Lower lobe of right lung (tissue), 2 donors: ENCODE measurements at regions not wholly inside any gene's neighbourhood (a gene's known extent, or its start where the extent isn't known, plus 50 kb on each side); places are given as distances from the start of the nearest gene placed in this dataset.
"Not testable (repeated sequence)": the region's sequence is repeated elsewhere in the genome, so short reads cannot be mapped to it uniquely, and the experiment has no call there.

Source experiments
- ATAC-seq, 2 donors: fragments of 200-7000 bp; cut with Tn5 transposase; one replicate each; pipeline ENCODE4 v1.9.1; 2020 to 2022; ENCODE audit warnings: mild to moderate bottlenecking in 2 of 2, moderate library complexity in 2 of 2
- DNase-seq: peaks from one replicate; pipeline ENCODE4 v3.0.0-alpha.2; 2020
- H3K27ac ChIP-seq: fragments of 200-600 bp; one replicate; pipeline ENCODE4 v1.8.0; 2022
- H3K27me3 ChIP-seq: fragments of 200-600 bp; one replicate; pipeline ENCODE4 v1.8.0; 2022; ENCODE audit warnings: low read depth
- H3K36me3 ChIP-seq: fragments of 200-600 bp; one replicate; pipeline ENCODE4 v1.8.0; 2022; ENCODE audit warnings: mild to moderate bottlenecking
- H3K4me1 ChIP-seq: fragments of 200-600 bp; one replicate; pipeline ENCODE4 v1.8.0; 2022
- H3K4me3 ChIP-seq: fragments of 200-600 bp; one replicate; pipeline ENCODE4 v1.8.0; 2022; ENCODE audit warnings: mild to moderate bottlenecking
- H3K9me3 ChIP-seq: fragments of 200-600 bp; one replicate; pipeline ENCODE4 v1.8.0; 2022
- intact Hi-C: fragments of 100-400 bp; cut with DNase I; formaldehyde crosslinking; loops from one replicate; pipeline ENCODE4 v1.11.0; 2022
- donor health status: DM: no; HTN: yes; CAD: no; lungs with severe emphysema.

GRCh38 chr5:21494033-21494432, 1359.1 kb downstream of the CDH12 start:
- H3K27ac ChIP-seq, H3K27me3 ChIP-seq, H3K4me1 ChIP-seq, H3K9me3 ChIP-seq, H3K4me3 ChIP-seq, intact Hi-C loops, ATAC-seq, DNase-seq: not testable (repeated sequence)
- H3K36me3 ChIP-seq: peaks cover 31% of the 10 kb centered on the region

GRCh38 chr5:21491182-21491581, 1362.0 kb downstream of the CDH12 start:
- H3K27me3 ChIP-seq, intact Hi-C loops, H3K4me3 ChIP-seq, ATAC-seq, H3K27ac ChIP-seq, H3K9me3 ChIP-seq, H3K4me1 ChIP-seq, DNase-seq: not testable (repeated sequence)
- peaks cover 22% of the 10 kb centered on the region for H3K36me3 ChIP-seq

GRCh38 chr5:21488828-21489227, 1364.3 kb downstream of the CDH12 start:
- H3K4me1 ChIP-seq, H3K4me3 ChIP-seq, H3K27me3 ChIP-seq, ATAC-seq, intact Hi-C loops, H3K9me3 ChIP-seq, H3K27ac ChIP-seq, DNase-seq: not testable (repeated sequence)
- H3K36me3 ChIP-seq: peaks cover 18% of the 10 kb centered on the region

GRCh38 chr5:21485458-21486000, 1367.6 kb downstream of the CDH12 start:
- not testable (repeated sequence) for H3K4me3 ChIP-seq

GRCh38 chr5:21484498-21484889, 1368.7 kb downstream of the CDH12 start:
- intact Hi-C loops, H3K27me3 ChIP-seq, DNase-seq, H3K4me1 ChIP-seq, ATAC-seq, H3K4me3 ChIP-seq, H3K9me3 ChIP-seq, H3K27ac ChIP-seq: not testable (repeated sequence)
- peaks cover 20% of the 10 kb centered on the region for H3K36me3 ChIP-seq

More at GRCh38 chr5:21485458-21486000, 1367.6 kb downstream of the CDH12 start:
- H3K27me3 ChIP-seq, ATAC-seq, DNase-seq, H3K27ac ChIP-seq, intact Hi-C loops, H3K9me3 ChIP-seq, H3K4me1 ChIP-seq: not testable (repeated sequence)
- H3K36me3 ChIP-seq: peaks cover 14% of the 10 kb centered on the region

- peaks cover 24% of the 10 kb centered on the region for H3K36me3 ChIP-seq
- H3K27me3 ChIP-seq, DNase-seq, ATAC-seq, H3K4me1 ChIP-seq, H3K27ac ChIP-seq, intact Hi-C loops, H3K9me3 ChIP-seq, H3K4me3 ChIP-seq: not testable (repeated sequence)
Measured at GRCh38 chr5:21483790-21484497, 1369.2 kb downstream of the CDH12 start.

- ATAC-seq, H3K27ac ChIP-seq, H3K4me1 ChIP-seq, intact Hi-C loops, H3K4me3 ChIP-seq, H3K27me3 ChIP-seq, H3K9me3 ChIP-seq: not testable (repeated sequence)
- DNase-seq: peak; percentile 56
- peaks cover 24% of the 10 kb centered on the region for H3K36me3 ChIP-seq
Measured at GRCh38 chr5:21482983-21483650, 1370.0 kb downstream of the CDH12 start.

- H3K27ac ChIP-seq, intact Hi-C loops, H3K4me1 ChIP-seq, ATAC-seq, H3K4me3 ChIP-seq, H3K9me3 ChIP-seq, H3K27me3 ChIP-seq: not testable (repeated sequence)
- peak; percentile 55 for DNase-seq
- peaks cover 24% of the 10 kb centered on the region for H3K36me3 ChIP-seq
Measured at GRCh38 chr5:21482522-21482921, 1370.6 kb downstream of the CDH12 start.

- DNase-seq: peak; percentile 53
- H3K4me1 ChIP-seq, H3K4me3 ChIP-seq, H3K9me3 ChIP-seq, H3K27me3 ChIP-seq, ATAC-seq, H3K27ac ChIP-seq, intact Hi-C loops: not testable (repeated sequence)
- H3K36me3 ChIP-seq: peaks cover 24% of the 10 kb centered on the region
Measured at GRCh38 chr5:21481320-21482270, 1371.5 kb downstream of the CDH12 start.

GRCh38 chr5:21480054-21480453, 1373.1 kb downstream of the CDH12 start:
- peaks cover 24% of the 10 kb centered on the region for H3K36me3 ChIP-seq
- ATAC-seq, intact Hi-C loops, H3K27me3 ChIP-seq, H3K4me3 ChIP-seq, H3K4me1 ChIP-seq, DNase-seq, H3K27ac ChIP-seq, H3K9me3 ChIP-seq: not testable (repeated sequence)

- DNase-seq, ATAC-seq, H3K27me3 ChIP-seq, H3K27ac ChIP-seq, H3K9me3 ChIP-seq, H3K4me3 ChIP-seq, H3K4me1 ChIP-seq, intact Hi-C loops: not testable (repeated sequence)
- H3K36me3 ChIP-seq: peaks cover 15% of the 10 kb centered on the region
Measured at GRCh38 chr5:21473981-21474380, 1379.2 kb downstream of the CDH12 start.

GRCh38 chr5:21473436-21473835, 1379.7 kb downstream of the CDH12 start:
- DNase-seq, ATAC-seq, H3K4me3 ChIP-seq, intact Hi-C loops, H3K9me3 ChIP-seq, H3K4me1 ChIP-seq, H3K27me3 ChIP-seq, H3K27ac ChIP-seq: not testable (repeated sequence)
- H3K36me3 ChIP-seq: peaks cover 15% of the 10 kb centered on the region

- DNase-seq, ATAC-seq, H3K4me3 ChIP-seq, intact Hi-C loops, H3K9me3 ChIP-seq, H3K27me3 ChIP-seq, H3K4me1 ChIP-seq, H3K27ac ChIP-seq: not testable (repeated sequence)
- peaks cover 15% of the 10 kb centered on the region for H3K36me3 ChIP-seq
Measured at GRCh38 chr5:21471691-21472090, 1381.5 kb downstream of the CDH12 start.
